Cerebellar cortex (tissue), 1 donor: ENCODE measurements at regions not wholly inside any gene's neighbourhood (a gene's known extent, or its start where the extent isn't known, plus 50 kb on each side); places are given as distances from the start of the nearest gene placed in this dataset.
A peak's percentile ranks its signal among the peaks of the same experiment; 100 is the strongest.

Source experiments
- DNase-seq: peaks from one replicate; pipeline ENCODE4 v3.0.0-alpha.2; 2015; ENCODE audit warnings: low spot score

- no peak for DNase-seq
These were observed 160.0 kb upstream of the DMRTA1 start for GRCh38 chr9:22286661-22287060.

GRCh38 chr9:22288661-22289060 lies 158.0 kb upstream of the DMRTA1 start:
- no peak for DNase-seq

DNA sequence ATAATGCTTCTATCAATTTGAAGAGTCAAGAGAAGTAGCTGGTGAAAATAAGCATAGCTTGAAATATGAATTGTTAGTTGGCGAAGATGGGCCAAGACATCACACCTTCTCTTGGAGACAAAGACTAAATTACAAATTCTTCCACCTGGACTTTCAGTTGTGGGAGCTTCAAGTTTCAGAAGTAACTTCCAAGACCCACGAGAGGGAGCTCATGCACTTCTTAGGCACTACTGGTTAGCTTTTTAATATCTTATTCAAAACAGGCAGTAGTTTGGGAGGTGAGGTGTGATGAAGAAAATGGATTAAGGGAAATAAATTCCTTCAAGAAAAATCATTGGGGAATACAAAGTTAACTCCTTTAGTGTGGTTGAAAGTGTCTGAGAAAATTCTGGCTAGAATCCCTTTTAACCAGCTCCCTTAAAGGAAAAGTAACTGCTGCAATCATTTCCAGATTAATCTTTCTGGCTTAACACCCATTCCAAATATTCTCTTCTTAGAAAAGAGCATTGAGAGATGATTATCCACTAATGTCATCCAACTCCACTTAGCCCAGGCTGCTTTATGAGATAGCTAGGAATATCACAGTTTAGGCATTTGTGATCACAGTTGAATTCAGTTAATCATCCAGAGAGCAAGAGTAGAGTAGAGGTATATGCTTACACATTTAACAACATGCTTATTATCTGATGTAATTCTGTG lies 139.5 kb upstream of the DMRTA1 start:
- DNase-seq: peak; percentile 28

GRCh38 chr9:22308177-22308576 lies 138.4 kb upstream of the DMRTA1 start:
- DNase-seq: no peak

DNA sequence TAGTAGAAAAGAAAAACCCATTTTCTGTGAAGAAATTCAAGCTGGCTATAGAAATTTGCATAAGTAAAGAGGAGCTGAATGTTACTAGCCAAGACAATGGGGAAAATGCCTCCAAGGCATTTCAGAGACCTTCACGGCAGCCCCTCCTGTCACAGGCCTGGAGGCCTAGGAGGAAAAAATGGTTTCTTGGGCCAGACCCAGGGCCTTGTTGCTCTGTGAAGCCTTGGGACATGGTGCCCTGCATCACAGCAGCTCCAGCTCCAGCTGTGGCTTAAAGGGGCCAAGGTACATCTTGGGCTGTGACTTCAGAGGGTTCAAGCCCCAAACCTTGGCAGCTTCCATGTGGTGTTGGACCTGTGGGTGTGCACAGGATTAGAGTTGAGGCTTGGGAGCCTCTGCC lies 130.0 kb upstream of the DMRTA1 start:
- DNase-seq: no peak

DNA sequence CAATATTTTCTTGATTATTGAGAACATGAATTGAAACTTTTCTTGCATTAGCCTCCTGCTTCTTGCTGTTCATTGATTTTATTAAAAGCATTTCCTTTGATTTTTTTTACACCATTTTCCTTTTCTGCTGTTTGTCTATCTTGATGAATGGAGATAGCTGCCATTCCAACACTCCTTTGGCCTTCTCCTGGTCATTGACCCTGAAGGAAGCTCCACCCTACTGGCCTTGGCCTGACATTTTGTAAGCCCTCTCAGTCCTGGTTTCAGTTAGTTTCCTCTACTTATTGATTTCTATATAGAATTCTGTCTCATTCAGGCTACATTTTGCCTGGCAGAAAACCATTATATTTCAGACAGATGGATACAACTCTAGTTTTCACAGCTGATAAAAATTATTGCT lies 115.1 kb upstream of the DMRTA1 start:
- DNase-seq: no peak

GRCh38 chr9:22332202-22332601 lies 114.4 kb upstream of the DMRTA1 start:
- DNase-seq: no peak

- no peak for DNase-seq
These were observed 109.4 kb upstream of the DMRTA1 start for GRCh38 chr9:22337261-22337660.

DNA sequence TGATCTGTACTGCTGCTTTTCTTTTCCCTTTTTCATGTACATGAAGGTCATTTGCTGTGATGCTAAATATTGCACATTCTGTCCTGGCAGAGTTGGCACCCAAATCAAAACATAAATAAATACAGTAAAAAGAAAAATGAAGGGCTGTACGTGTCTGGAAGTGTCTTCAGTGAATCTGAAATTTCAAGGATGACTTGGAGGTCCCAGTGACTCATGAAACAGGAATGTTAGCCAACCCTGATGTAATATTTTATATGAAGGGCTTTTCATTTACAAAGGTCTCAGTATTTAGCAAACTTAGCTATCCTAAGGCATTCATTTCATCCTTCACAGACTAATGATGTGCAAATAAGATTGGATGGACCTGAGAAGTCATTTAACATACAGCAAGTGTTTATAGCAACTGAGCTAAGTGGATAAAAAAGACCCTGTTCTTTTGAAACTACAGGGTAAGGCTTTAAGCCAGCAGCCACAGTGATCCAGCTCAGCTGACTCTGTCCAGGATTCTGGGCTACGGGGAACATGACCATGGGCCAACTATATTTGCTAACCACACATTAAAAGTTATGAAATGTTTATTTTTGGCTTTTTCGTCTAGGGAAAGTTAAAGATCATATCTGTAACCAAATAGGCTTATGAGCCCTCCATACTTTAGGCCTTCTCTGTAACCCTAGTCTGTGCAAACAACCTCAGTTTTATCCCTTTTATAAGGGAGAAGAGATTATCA lies 104.0 kb upstream of the DMRTA1 start:
- DNase-seq: no peak

GRCh38 chr9:22343218-22343611 lies 103.4 kb upstream of the DMRTA1 start:
- DNase-seq: no peak

DNA sequence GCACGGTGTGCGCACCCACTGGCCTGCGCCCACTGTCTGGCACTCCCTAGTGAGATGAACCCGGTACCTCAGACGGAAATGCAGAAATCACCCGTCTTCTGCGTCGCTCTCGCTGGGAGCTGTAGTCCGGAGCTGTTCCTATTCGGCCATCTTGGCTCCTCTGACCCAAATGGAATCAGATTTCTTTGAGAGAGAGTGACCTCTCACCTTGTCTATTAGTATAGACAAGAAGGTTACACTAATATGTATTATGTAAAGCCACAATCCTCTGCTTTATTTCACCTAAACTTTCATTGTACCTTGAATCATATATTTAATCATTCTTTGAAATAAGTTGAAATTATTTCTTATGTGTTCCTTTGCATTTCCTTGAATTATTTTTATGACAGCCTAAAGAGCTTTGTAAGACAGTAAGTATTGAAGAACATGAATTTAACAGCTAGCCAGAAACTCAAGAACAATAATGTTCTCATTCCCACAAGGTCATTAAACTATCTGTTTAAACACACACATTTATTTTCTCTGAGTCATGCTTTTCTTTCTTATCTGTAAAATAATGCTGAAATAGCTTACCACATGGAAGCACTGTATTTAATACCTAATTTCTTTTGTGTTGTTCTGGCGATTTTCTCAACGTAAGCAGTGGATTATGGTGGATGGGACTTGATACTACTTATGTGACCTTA lies 91.8 kb upstream of the DMRTA1 start:
- no peak for DNase-seq

DNA sequence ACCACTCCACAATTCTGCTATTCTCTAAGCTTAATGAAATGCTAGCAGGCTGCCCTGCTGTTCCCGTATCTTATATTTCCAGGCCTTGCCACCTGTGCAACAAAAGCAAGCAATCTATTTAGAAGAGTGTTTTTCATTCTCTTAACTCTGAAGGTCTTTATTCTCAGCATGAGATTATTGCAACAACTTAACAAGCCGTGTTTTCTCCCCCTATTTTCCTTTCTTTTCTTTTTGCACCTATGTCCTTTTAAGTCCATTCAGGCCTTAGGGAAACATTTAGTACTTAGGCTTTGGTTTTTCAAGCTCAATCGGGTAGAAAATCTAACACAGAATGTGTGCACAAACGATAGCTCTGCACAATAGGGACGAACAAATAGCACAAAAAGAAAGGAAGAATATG lies 89.6 kb upstream of the DMRTA1 start:
- DNase-seq: no peak

DNA sequence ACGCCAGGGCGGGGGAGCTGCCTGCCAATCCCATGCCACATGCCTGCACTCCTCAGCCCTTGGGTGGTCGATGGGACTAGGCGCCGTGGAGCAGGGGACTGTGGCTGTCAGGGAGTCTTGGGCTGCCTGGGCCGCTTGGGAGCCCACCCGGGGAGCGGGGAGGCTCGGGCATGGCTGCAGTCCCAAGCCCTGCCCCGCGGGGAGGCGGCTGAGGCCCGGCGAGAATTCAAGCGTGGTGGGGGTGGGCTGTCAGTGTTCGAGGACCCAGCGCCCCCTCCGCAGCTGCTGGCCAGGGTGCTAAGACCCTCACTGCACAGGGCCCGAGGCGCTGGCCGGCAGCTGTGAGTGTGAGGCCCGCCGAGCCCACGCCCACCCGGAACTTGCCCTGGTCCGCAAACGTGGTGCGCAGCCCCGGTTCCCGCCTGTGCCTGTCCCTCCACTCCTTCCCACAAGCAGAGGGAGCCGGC lies 83.2 kb upstream of the DMRTA1 start:
- no peak for DNase-seq

- DNase-seq: no peak
These were observed 73.0 kb upstream of the DMRTA1 start for GRCh38 chr9:22373636-22374035.

DNA sequence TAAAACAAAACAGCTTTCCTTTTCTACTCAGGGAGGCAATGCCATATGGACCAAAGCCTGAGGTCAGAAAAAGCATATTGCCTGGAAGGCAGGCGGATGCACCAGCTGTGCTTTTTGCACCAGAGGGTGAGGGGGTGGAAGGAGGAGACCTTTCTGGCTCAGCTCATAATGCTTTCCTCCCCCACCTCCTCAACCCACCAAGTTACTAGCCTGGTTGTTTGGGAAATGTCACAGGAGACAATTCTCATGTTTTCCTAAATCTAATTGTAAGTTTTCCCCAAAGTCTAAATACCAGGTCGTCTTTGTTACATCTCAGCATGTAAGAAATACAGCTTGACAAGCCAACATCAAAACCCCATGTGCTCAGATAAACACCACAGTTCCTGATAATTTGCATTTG lies 72.6 kb upstream of the DMRTA1 start:
- DNase-seq: no peak

DNA sequence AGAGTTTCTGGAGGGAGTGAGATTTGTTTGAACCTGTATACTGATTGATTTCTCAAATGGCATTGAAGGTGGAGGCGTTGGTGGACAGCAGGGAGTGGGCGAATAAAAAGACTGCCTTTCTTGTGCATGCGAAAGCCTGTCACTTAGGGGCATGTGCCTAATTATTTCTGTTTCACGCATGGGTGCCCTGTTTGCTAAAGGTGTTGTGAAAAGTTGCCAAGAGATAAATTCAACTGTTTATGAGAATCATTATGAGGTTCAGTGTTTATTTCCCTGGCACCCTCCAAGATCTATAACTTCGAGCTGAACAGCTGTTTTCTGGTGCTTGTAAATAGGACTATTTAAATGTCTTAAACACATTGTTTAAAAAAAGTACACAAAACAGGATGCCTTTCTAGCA lies 67.4 kb upstream of the DMRTA1 start:
- no peak for DNase-seq

DNA sequence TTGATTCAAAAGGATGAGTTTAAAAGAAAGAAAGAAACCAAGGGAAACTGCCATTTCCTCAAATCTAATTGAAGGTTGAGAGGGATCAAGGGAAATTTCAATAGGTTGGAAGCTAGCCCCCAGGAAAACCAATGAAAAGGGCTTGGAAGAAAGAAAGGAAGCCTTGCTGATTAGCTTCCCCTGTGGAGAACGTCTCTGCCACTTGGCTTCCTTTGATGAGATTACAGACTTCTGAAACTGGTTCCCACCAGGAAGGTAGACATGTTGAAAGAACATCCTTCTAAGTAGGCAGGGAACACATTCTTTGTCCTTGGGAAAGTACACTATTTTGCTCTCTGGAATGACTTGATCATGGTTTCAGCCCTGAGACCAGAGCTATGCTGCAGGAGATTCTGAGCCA lies 65.5 kb upstream of the DMRTA1 start:
- DNase-seq: no peak

GRCh38 chr9:22382331-22382730 lies 64.3 kb upstream of the DMRTA1 start:
- no peak for DNase-seq

DNA sequence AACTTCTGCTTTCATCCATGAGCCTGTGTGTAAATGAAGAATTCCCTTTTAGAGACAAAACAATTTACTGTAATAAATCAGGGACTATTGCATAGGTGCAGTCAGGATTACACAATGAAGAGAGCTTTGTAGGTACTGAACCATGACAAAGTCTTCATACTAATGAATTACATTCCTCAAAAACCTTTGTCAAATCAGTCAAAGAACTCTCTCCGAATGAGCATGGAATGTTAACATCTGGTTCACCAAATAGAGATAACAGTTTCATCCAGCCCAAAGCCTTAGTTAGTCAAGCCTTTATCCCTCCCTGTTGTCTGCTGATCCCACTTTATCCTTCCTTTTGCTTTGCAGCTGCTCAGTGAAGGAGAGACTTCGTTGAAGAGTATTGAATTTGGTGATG lies 62.9 kb upstream of the DMRTA1 start:
- DNase-seq: no peak

DNA sequence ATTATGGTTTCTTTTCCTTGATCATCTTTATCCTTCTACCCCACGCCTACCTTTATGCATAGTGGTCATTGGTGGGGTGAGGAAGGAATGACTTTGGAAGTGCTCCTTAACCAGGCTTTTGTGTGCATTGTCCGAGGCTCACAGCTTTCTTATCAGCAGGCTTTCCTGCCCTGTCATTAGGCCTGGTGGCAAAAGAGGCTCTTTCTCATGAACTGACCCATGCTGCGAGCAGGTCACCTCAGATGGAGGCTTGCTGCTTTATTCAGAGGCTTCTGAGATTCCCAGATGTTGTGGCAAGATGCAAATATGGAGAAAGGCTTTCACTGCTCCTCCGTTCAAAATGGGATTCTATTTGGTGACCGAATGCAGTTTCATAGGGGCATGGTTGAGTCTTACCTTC lies 57.4 kb upstream of the DMRTA1 start:
- DNase-seq: no peak

- DNase-seq: no peak
These were observed 54.1 kb upstream of the DMRTA1 start for GRCh38 chr9:22392523-22392922.

GRCh38 chr9:22395687-22396141 lies 50.9 kb upstream of the DMRTA1 start:
- no peak for DNase-seq
